ENCODE measurements at regions not wholly inside any gene's neighbourhood (a gene's known extent, or its start where the extent isn't known, plus 50 kb on each side); places are given as distances from the start of the nearest gene placed in this dataset.

- ChIA-PET CTCF (no interaction called here), POLR2A (no interaction called here)
- BruUV-seq (replicated peaks) = no TSS peak
- TF ChIP-seq FOS (IDR thresholded peaks at IDR 0.05; ENCODE audit: borderline replicate concordance, insufficient read depth, low read length) (no peak), EZH2 (IDR thresholded peaks at IDR 0.05; ENCODE audit: borderline replicate concordance, low read depth, low read length, severe bottlenecking) (no peak), JUN (IDR thresholded peaks at IDR 0.05; ENCODE audit: borderline replicate concordance, insufficient read depth, insufficient read length, low read depth) (no peak), POLR2AphosphoS5 (IDR thresholded peaks at IDR 0.05; ENCODE audit: insufficient read depth, low read depth, low read length) (no peak), POLR2A (IDR thresholded peaks at IDR 0.05; ENCODE audit: low read depth, low read length) (no peak), MAX (IDR thresholded peaks at IDR 0.05; ENCODE audit: insufficient read depth, insufficient read length) (no peak), GATA2 (IDR thresholded peaks at IDR 0.05; ENCODE audit: insufficient read depth, insufficient read length, low read depth, low read length) (no peak), MYC (IDR thresholded peaks at IDR 0.05; ENCODE audit: low read depth, low read length) (no peak)
- TF ChIP-seq, protein P1, sequence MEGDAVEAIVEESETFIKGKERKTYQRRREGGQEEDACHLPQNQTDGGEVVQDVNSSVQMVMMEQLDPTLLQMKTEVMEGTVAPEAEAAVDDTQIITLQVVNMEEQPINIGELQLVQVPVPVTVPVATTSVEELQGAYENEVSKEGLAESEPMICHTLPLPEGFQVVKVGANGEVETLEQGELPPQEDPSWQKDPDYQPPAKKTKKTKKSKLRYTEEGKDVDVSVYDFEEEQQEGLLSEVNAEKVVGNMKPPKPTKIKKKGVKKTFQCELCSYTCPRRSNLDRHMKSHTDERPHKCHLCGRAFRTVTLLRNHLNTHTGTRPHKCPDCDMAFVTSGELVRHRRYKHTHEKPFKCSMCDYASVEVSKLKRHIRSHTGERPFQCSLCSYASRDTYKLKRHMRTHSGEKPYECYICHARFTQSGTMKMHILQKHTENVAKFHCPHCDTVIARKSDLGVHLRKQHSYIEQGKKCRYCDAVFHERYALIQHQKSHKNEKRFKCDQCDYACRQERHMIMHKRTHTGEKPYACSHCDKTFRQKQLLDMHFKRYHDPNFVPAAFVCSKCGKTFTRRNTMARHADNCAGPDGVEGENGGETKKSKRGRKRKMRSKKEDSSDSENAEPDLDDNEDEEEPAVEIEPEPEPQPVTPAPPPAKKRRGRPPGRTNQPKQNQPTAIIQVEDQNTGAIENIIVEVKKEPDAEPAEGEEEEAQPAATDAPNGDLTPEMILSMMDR (IDR thresholded peaks at IDR 0.05; ENCODE audit: extremely low read depth in 1 of 2, insufficient read depth in 1 of 2, low read depth in 1 of 2, low read length in 2 of 2) = no peak
- Histone ChIP-seq H3K4me3 (replicated peaks in 1 of 3; ENCODE audit: insufficient read depth in 1 of 3, low read depth in 1 of 3, low read length in 3 of 3) (no peak overlapping the region), H3K4me1 (ENCODE audit: control insufficient read depth, extremely low read depth, insufficient read depth, low read length) (no peaks in the 10 kb centered on the region), H3K9me1 (replicated peaks; ENCODE audit: control insufficient read depth, extremely low read depth, insufficient read depth, low read length) (no peaks in the 10 kb centered on the region), H3K79me2 (ENCODE audit: control insufficient read depth, insufficient read depth, low read length) (no peaks in the 10 kb centered on the region), H3K27me3 (ENCODE audit: control insufficient read depth in 2 of 2, insufficient read depth in 2 of 2, low read length in 2 of 2) (no peaks in the 10 kb centered on the region), H3K27ac (ENCODE audit: insufficient read depth, low read depth, low read length) (no peak overlapping the region), H3K4me2 (ENCODE audit: insufficient read depth, low read length) (no peak overlapping the region), H3K9ac (replicated peaks; ENCODE audit: extremely low read depth, insufficient read depth, low read length) (no peak overlapping the region), H3K9me3 (replicated peaks; ENCODE audit: control insufficient read depth, insufficient read depth, low read length) (no peaks in the 10 kb centered on the region), H3K36me3 (ENCODE audit: control insufficient read depth in 2 of 2, extremely low read depth in 1 of 2, insufficient read depth in 2 of 2, low read length in 2 of 2) (no peaks in the 10 kb centered on the region), H2AFZ (ENCODE audit: low read depth, low read length) (no peak overlapping the region), H4K20me1 (replicated peaks; ENCODE audit: control insufficient read depth, extremely low read depth, insufficient read depth, low read length) (no peaks in the 10 kb centered on the region)
- intact Hi-C loops (cut with micrococcal nuclease) = no loop called here
- FAIRE-seq (no peak), DNase-seq (ENCODE audit: low read depth, low spot score) (no peak)
- dilution Hi-C loops (cut with MboI; ENCODE audit: extremely low pct_ligation_motif_present, low sequenced_read_pairs) = no loop called here
These were observed 188.5 kb upstream of the PROK2 start for GRCh38 chr3:71973274-71974030.

Measured in endothelial cell of umbilical vein (primary cell).